Activated naive CD8-positive, alpha-beta T cell (primary cell): ENCODE measurements at regions not wholly inside any gene's neighbourhood (a gene's known extent, or its start where the extent isn't known, plus 50 kb on each side); places are given as distances from the start of the nearest gene placed in this dataset.

Source experiments
- H3K27ac Mint-ChIP-seq: one replicate; pipeline ENCODE4 v1.8.0; 2021; ENCODE audit warnings: mixed read lengths
- H3K27me3 Mint-ChIP-seq: one replicate; pipeline ENCODE4 v1.8.0; 2021; ENCODE audit warnings: mixed read lengths
- H3K36me3 Mint-ChIP-seq: one replicate; pipeline ENCODE4 v1.8.0; 2021; ENCODE audit warnings: mixed read lengths
- H3K4me1 Mint-ChIP-seq: one replicate; pipeline ENCODE4 v1.8.0; 2021; ENCODE audit warnings: low read depth, mixed read lengths
- H3K4me3 Mint-ChIP-seq: one replicate; pipeline ENCODE4 v1.8.0; 2021; ENCODE audit warnings: mild to moderate bottlenecking, mixed read lengths
- H3K9me3 Mint-ChIP-seq: one replicate; pipeline ENCODE4 v1.8.0; 2021; ENCODE audit warnings: low read depth, mixed read lengths

- Mint-ChIP-seq H3K9me3 (no peaks in the 10 kb centered on the region), H3K4me1 (no peaks in the 10 kb centered on the region), H3K4me3 (no peak overlapping the region), H3K27ac (no peak overlapping the region), H3K36me3 (no peaks in the 10 kb centered on the region), H3K27me3 (peaks cover 3% of the 10 kb centered on the region)
Observed at GRCh38 chr14:53456931-53457330, 303.8 kb upstream of the DDHD1 start.

GRCh38 chr14:53452005-53452673, 299.0 kb upstream of the DDHD1 start:
- Mint-ChIP-seq H3K4me3 (no peak overlapping the region), H3K9me3 (no peaks in the 10 kb centered on the region), H3K27me3 (peaks cover 2% of the 10 kb centered on the region), H3K36me3 (no peaks in the 10 kb centered on the region), H3K27ac (no peak overlapping the region), H3K4me1 (no peaks in the 10 kb centered on the region)

- Mint-ChIP-seq H3K36me3 (no peaks in the 10 kb centered on the region), H3K4me3 (no peak overlapping the region), H3K27ac (no peak overlapping the region), H3K27me3 (peaks cover 2% of the 10 kb centered on the region), H3K4me1 (no peaks in the 10 kb centered on the region), H3K9me3 (no peaks in the 10 kb centered on the region)
Observed at GRCh38 chr14:53450871-53451270, 297.7 kb upstream of the DDHD1 start.

GRCh38 chr14:53448682-53449081, 295.6 kb upstream of the DDHD1 start:
- H3K27ac Mint-ChIP-seq, result no peak overlapping the region
- no peak overlapping the region for H3K4me3 Mint-ChIP-seq
- no peaks in the 10 kb centered on the region for H3K4me1 Mint-ChIP-seq
- peaks cover 2% of the 10 kb centered on the region for H3K27me3 Mint-ChIP-seq
- H3K9me3 Mint-ChIP-seq, result no peaks in the 10 kb centered on the region
- H3K36me3 Mint-ChIP-seq, result peaks cover 3% of the 10 kb centered on the region

- no peak overlapping the region for H3K4me3 Mint-ChIP-seq
- no peak overlapping the region for H3K27ac Mint-ChIP-seq
- peaks cover 2% of the 10 kb centered on the region for H3K27me3 Mint-ChIP-seq
- peaks cover 3% of the 10 kb centered on the region for H3K36me3 Mint-ChIP-seq
- no peaks in the 10 kb centered on the region for H3K9me3 Mint-ChIP-seq
- no peaks in the 10 kb centered on the region for H3K4me1 Mint-ChIP-seq
Observed at GRCh38 chr14:53444677-53445312, 291.7 kb upstream of the DDHD1 start.

- no peaks in the 10 kb centered on the region for H3K27me3 Mint-ChIP-seq
- H3K27ac Mint-ChIP-seq, result no peak overlapping the region
- H3K9me3 Mint-ChIP-seq, result no peaks in the 10 kb centered on the region
- no peaks in the 10 kb centered on the region for H3K4me1 Mint-ChIP-seq
- H3K36me3 Mint-ChIP-seq, result peaks cover 6% of the 10 kb centered on the region
- no peak overlapping the region for H3K4me3 Mint-ChIP-seq
Observed at GRCh38 chr14:53441789-53442188, 288.7 kb upstream of the DDHD1 start.

- H3K9me3 Mint-ChIP-seq, result no peaks in the 10 kb centered on the region
- H3K27ac Mint-ChIP-seq, result no peak overlapping the region
- no peak overlapping the region for H3K4me3 Mint-ChIP-seq
- no peaks in the 10 kb centered on the region for H3K4me1 Mint-ChIP-seq
- H3K36me3 Mint-ChIP-seq, result peaks cover 5% of the 10 kb centered on the region
- H3K27me3 Mint-ChIP-seq, result no peaks in the 10 kb centered on the region
Observed at GRCh38 chr14:53437858-53438257, 284.7 kb upstream of the DDHD1 start.

- Mint-ChIP-seq H3K4me1 (no peaks in the 10 kb centered on the region), H3K27ac (no peak overlapping the region), H3K9me3 (no peaks in the 10 kb centered on the region), H3K36me3 (peaks cover 3% of the 10 kb centered on the region), H3K4me3 (no peak overlapping the region), H3K27me3 (no peaks in the 10 kb centered on the region)
Observed at GRCh38 chr14:53432378-53432802, 279.3 kb upstream of the DDHD1 start.

GRCh38 chr14:53430870-53431269, 277.7 kb upstream of the DDHD1 start:
- Mint-ChIP-seq H3K27me3 (no peaks in the 10 kb centered on the region), H3K27ac (no peak overlapping the region), H3K4me3 (no peak overlapping the region), H3K36me3 (peaks cover 3% of the 10 kb centered on the region), H3K9me3 (peaks cover 9% of the 10 kb centered on the region), H3K4me1 (no peaks in the 10 kb centered on the region)

GRCh38 chr14:53412819-53413675, 259.9 kb upstream of the DDHD1 start:
- H3K27ac Mint-ChIP-seq, result no peak overlapping the region
- H3K4me1 Mint-ChIP-seq, result no peaks in the 10 kb centered on the region
- peaks cover 8% of the 10 kb centered on the region for H3K36me3 Mint-ChIP-seq
- no peaks in the 10 kb centered on the region for H3K27me3 Mint-ChIP-seq
- H3K4me3 Mint-ChIP-seq, result no peak overlapping the region
- peaks cover 18% of the 10 kb centered on the region for H3K9me3 Mint-ChIP-seq

- no peak overlapping the region for H3K27ac Mint-ChIP-seq
- peaks cover 4% of the 10 kb centered on the region for H3K9me3 Mint-ChIP-seq
- H3K4me1 Mint-ChIP-seq, result no peaks in the 10 kb centered on the region
- H3K36me3 Mint-ChIP-seq, result peaks cover 2% of the 10 kb centered on the region
- H3K27me3 Mint-ChIP-seq, result no peaks in the 10 kb centered on the region
- no peak overlapping the region for H3K4me3 Mint-ChIP-seq
Observed at GRCh38 chr14:53411125-53411524, 258.0 kb upstream of the DDHD1 start.

GRCh38 chr14:53409969-53410368, 256.8 kb upstream of the DDHD1 start:
- H3K4me3 Mint-ChIP-seq, result no peak overlapping the region
- no peaks in the 10 kb centered on the region for H3K27me3 Mint-ChIP-seq
- H3K4me1 Mint-ChIP-seq, result no peaks in the 10 kb centered on the region
- peaks cover 4% of the 10 kb centered on the region for H3K36me3 Mint-ChIP-seq
- H3K9me3 Mint-ChIP-seq, result no peaks in the 10 kb centered on the region
- no peak overlapping the region for H3K27ac Mint-ChIP-seq

- no peak overlapping the region for H3K27ac Mint-ChIP-seq
- no peak overlapping the region for H3K4me3 Mint-ChIP-seq
- H3K9me3 Mint-ChIP-seq, result no peaks in the 10 kb centered on the region
- no peaks in the 10 kb centered on the region for H3K4me1 Mint-ChIP-seq
- H3K36me3 Mint-ChIP-seq, result peaks cover 4% of the 10 kb centered on the region
- no peaks in the 10 kb centered on the region for H3K27me3 Mint-ChIP-seq
Observed at GRCh38 chr14:53409289-53409688, 256.2 kb upstream of the DDHD1 start.

- H3K36me3 Mint-ChIP-seq, result peaks cover 2% of the 10 kb centered on the region
- no peak overlapping the region for H3K27ac Mint-ChIP-seq
- H3K4me3 Mint-ChIP-seq, result no peak overlapping the region
- H3K4me1 Mint-ChIP-seq, result no peaks in the 10 kb centered on the region
- no peaks in the 10 kb centered on the region for H3K27me3 Mint-ChIP-seq
- no peaks in the 10 kb centered on the region for H3K9me3 Mint-ChIP-seq
Observed at GRCh38 chr14:53408175-53408879, 255.2 kb upstream of the DDHD1 start.

- no peak overlapping the region for H3K27ac Mint-ChIP-seq
- H3K4me3 Mint-ChIP-seq, result no peak overlapping the region
- no peaks in the 10 kb centered on the region for H3K27me3 Mint-ChIP-seq
- peaks cover 2% of the 10 kb centered on the region for H3K36me3 Mint-ChIP-seq
- H3K9me3 Mint-ChIP-seq, result no peaks in the 10 kb centered on the region
- no peaks in the 10 kb centered on the region for H3K4me1 Mint-ChIP-seq
Observed at GRCh38 chr14:53406519-53406918, 253.4 kb upstream of the DDHD1 start.
